A673 (cell line): ENCODE measurements at regions not wholly inside any gene's neighbourhood (a gene's known extent, or its start where the extent isn't known, plus 50 kb on each side); places are given as distances from the start of the nearest gene placed in this dataset.
"Not testable (repeated sequence)": the region's sequence is repeated elsewhere in the genome, so short reads cannot be mapped to it uniquely, and the experiment has no call there.

Experiments used
- BruUV-seq: library from RNA; stranded (reverse); fragments of 400-500 nt; replicated peaks from 2 replicates; lab custom pipeline; 2021; lab: Mats Ljungman, UMichigan
- CTCF ChIA-PET: fragments of 300-600 bp; sonication (Branson Sonifier 250); formaldehyde crosslinking; loops from one replicate; lab custom pipeline; 2022; ENCODE audit warnings: antibody characterized with exemption; lab: Charles Lee
- POLR2A ChIA-PET: fragments of 300-600 bp; sonication (Branson Sonifier 250); formaldehyde crosslinking; loops from one replicate; lab custom pipeline; 2022; ENCODE audit warnings: antibody characterized with exemption; ENCODE audit not compliant: low non-redundant PET; lab: Charles Lee
- DNase-seq: peaks from one replicate; pipeline ENCODE4 v3.0.0-alpha.2; 2015; ENCODE audit warnings: low spot score
- H3K27ac ChIP-seq: fragments of 200-600 bp; sonication (generic); 2 replicates; pipeline ENCODE4 v1.5.1; 2016; ENCODE audit warnings: mixed run types, low read depth, mild to moderate bottlenecking, mixed read lengths, antibody characterized with exemption, low read length; ENCODE audit not compliant: poor library complexity, severe bottlenecking
- H3K27me3 ChIP-seq: fragments of 200-600 bp; sonication (generic); replicated peaks from 2 replicates; pipeline ENCODE4 v1.6.1; 2017; ENCODE audit warnings: mixed run types, low read depth, mild to moderate bottlenecking, mixed read lengths, antibody characterized with exemption, low read length; ENCODE audit not compliant: insufficient read depth, poor library complexity
- H3K36me3 ChIP-seq: fragments of 200-600 bp; sonication (generic); 2 replicates; pipeline ENCODE4 v1.6.1; 2016; ENCODE audit warnings: mixed run types, mild to moderate bottlenecking, mixed read lengths, antibody characterized with exemption, low read length; ENCODE audit not compliant: insufficient read depth, poor library complexity, severe bottlenecking
- H3K4me1 ChIP-seq: fragments of 200-600 bp; sonication (generic); 2 replicates; pipeline ENCODE4 v1.6.1; 2017; ENCODE audit warnings: mixed run types, mild to moderate bottlenecking, mixed read lengths, antibody characterized with exemption, low read length; ENCODE audit not compliant: insufficient read depth, poor library complexity, severe bottlenecking
- H3K4me3 ChIP-seq: fragments of 200-600 bp; sonication (generic); 2 replicates; pipeline ENCODE4 v1.5.1; 2016; ENCODE audit warnings: low read depth, mixed run types, mild to moderate bottlenecking, mixed read lengths, low read length; ENCODE audit not compliant: poor library complexity, severe bottlenecking
- H3K9me3 ChIP-seq: fragments of 200-600 bp; sonication (generic); 2 replicates; pipeline ENCODE4 v1.6.1; 2016; ENCODE audit warnings: mixed run types, low read depth, mild to moderate bottlenecking, mixed read lengths, antibody characterized with exemption, low read length; ENCODE audit not compliant: poor library complexity, severe bottlenecking
- CTCF ChIP-seq: fragments of 300-800, 200-600 bp; sonication (generic); conservative IDR thresholded peaks from 2 replicates; pipeline ENCODE4 v1.5.1; 2017; ENCODE audit warnings: low read depth, mild to moderate bottlenecking, antibody characterized with exemption, low read length, moderate library complexity, mixed read lengths
- EZH2 ChIP-seq: fragments of 200-600 bp; sonication (generic); IDR thresholded peaks from 2 replicates; pipeline ENCODE4 v1.6.1; 2017; ENCODE audit warnings: borderline replicate concordance, low read depth, mild to moderate bottlenecking, mixed read lengths, antibody characterized with exemption, low read length; ENCODE audit not compliant: poor library complexity, severe bottlenecking
- intact Hi-C: fragments of 100-400 bp; cut with micrococcal nuclease; formaldehyde crosslinking; loops from one replicate; pipeline ENCODE4 v1.10.0; 2022; ENCODE audit not compliant: unreplicated experiment

GRCh38 chr1:86640161-86640670 is 64.2 kb upstream of the SH3GLB1 start:
- no peak overlapping the region for H3K4me3 ChIP-seq
- intact Hi-C loops: no loop called here
- H3K27me3 ChIP-seq: no peaks in the 10 kb centered on the region
- no peaks in the 10 kb centered on the region for H3K4me1 ChIP-seq
- DNase-seq: no peak
- ChIA-PET CTCF (no interaction called here), POLR2A (no interaction called here)
- no TSS peak for BruUV-seq
- H3K36me3 ChIP-seq: no peaks in the 10 kb centered on the region
- no peaks in the 10 kb centered on the region for H3K9me3 ChIP-seq
- no peak overlapping the region for H3K27ac ChIP-seq
- TF ChIP-seq CTCF (no peak), EZH2 (no peak)

- DNase-seq: no peak
- TF ChIP-seq EZH2: no peak
- no peak for TF ChIP-seq CTCF
- no peaks in the 10 kb centered on the region for H3K36me3 ChIP-seq
- no peaks in the 10 kb centered on the region for H3K9me3 ChIP-seq
- no peak overlapping the region for H3K4me3 ChIP-seq
- H3K27ac ChIP-seq: no peak overlapping the region
- CTCF ChIA-PET: no interaction called here
- H3K27me3 ChIP-seq: no peaks in the 10 kb centered on the region
- intact Hi-C loops: no loop called here
- BruUV-seq: no TSS peak
- H3K4me1 ChIP-seq: no peaks in the 10 kb centered on the region
- POLR2A ChIA-PET: no interaction called here
These were observed 63.1 kb upstream of the SH3GLB1 start for GRCh38 chr1:86641318-86641717.

GRCh38 chr1:86644655-86645054 is 59.7 kb upstream of the SH3GLB1 start:
- BruUV-seq, H3K27me3 ChIP-seq, H3K9me3 ChIP-seq, H3K4me1 ChIP-seq, CTCF ChIA-PET, intact Hi-C loops, DNase-seq, POLR2A ChIA-PET, H3K36me3 ChIP-seq, H3K27ac ChIP-seq, H3K4me3 ChIP-seq: not testable (repeated sequence)

- H3K36me3 ChIP-seq: no peaks in the 10 kb centered on the region
- ChIA-PET CTCF (no interaction called here), POLR2A (no interaction called here)
- H3K4me1 ChIP-seq: no peaks in the 10 kb centered on the region
- DNase-seq: no peak
- H3K4me3 ChIP-seq: no peak overlapping the region
- H3K9me3 ChIP-seq: no peaks in the 10 kb centered on the region
- no peaks in the 10 kb centered on the region for H3K27me3 ChIP-seq
- TF ChIP-seq CTCF (no peak), EZH2 (no peak)
- no TSS peak for BruUV-seq
- H3K27ac ChIP-seq: no peak overlapping the region
- intact Hi-C loops: no loop called here
These were observed 58.5 kb upstream of the SH3GLB1 start for GRCh38 chr1:86645851-86646250.
